GM18502 (cell line): ENCODE measurements at regions not wholly inside any gene's neighbourhood (a gene's known extent, or its start where the extent isn't known, plus 50 kb on each side); places are given as distances from the start of the nearest gene placed in this dataset.

Experiments
- ATAC-seq: cut with Tn5 transposase; IDR thresholded peaks from one replicate; pipeline ENCODE4 v1.9.1; 2021; ENCODE audit warnings: mild to moderate bottlenecking; ENCODE audit not compliant: unreplicated experiment, poor library complexity

GRCh38 chr4:17082186-17082585 lies 183.7 kb upstream of the LDB2 start:
- ATAC-seq: no peak

- no peak for ATAC-seq
These were observed 182.7 kb upstream of the LDB2 start for GRCh38 chr4:17081179-17081578.

DNA sequence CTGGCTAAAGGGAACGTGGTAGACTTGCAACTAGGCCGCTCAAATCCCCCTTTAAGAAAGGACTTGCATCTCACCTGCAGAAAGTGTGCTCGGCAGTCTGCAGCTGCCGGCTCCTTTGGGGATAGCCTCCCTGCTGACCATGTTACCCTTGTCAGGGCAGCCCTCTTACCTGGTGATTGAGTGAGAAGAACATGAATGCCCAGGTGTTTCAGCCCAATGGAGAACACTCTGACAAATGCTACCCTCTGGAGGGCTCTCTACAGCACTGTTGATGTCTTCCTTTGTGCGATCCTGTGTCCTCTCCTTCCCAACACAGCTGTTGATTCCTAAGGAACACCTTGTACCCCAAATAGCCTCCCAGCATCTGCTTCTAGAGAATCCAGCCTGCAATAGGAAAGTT lies 178.7 kb upstream of the LDB2 start:
- ATAC-seq: no peak

GRCh38 chr4:17072483-17072882 lies 174.0 kb upstream of the LDB2 start:
- ATAC-seq: no peak

- no peak for ATAC-seq
These were observed 170.4 kb upstream of the LDB2 start for GRCh38 chr4:17068891-17069290.

DNA sequence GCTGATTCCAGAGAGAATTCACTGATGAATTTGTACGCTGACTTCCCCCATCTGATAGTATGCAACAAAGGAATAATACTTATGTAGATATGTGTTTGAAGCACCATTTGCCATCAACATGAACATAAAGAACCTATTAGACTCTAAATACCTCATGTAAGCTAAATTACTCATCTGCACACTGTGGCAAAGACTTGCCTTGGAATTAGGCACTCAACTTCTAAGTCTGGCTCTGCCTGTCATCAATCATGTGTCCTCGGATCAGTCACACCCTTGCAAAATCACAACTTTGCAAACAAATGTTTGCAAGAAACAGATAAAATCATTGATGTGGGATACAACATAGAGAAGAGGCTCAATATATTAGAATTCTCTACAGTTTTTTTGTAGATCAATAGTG lies 169.9 kb upstream of the LDB2 start:
- no peak for ATAC-seq

DNA sequence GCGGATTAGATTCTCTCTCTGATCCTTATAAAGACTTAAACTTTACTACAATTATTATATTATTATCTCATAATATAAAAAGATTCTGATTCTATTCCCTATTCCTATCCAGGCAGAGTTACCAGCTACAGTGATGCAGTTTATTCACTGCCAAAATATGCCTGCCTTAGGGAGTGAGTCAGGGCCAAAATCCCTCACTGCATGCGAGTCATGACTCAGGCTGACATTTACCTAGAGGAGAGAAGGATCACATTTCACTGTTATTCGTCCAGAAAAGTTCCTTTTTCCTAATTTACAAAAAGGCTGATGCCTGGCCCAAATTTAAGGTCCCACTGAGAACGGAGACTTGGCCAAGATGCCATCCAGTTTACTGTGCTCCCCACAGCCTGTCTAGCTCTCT lies 168.5 kb upstream of the LDB2 start:
- no peak for ATAC-seq

DNA sequence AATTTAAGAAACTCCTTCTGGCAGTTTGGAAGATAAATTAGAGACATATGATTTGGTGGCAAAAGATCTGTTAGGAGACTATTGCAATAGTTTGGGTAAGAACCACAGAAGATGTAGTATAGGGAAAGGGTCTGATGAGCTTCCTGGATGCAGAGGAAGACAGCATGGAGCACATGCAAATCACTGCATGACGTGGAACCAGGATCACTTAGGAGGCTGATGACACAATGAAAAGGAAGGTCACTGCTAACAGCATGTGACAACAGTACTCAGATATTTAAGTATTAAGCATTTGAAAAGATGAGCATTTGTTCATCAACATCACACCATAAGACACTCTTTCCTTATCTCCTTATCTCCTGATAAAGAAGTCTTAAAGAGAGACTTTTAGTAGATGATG lies 167.8 kb upstream of the LDB2 start:
- no peak for ATAC-seq

DNA sequence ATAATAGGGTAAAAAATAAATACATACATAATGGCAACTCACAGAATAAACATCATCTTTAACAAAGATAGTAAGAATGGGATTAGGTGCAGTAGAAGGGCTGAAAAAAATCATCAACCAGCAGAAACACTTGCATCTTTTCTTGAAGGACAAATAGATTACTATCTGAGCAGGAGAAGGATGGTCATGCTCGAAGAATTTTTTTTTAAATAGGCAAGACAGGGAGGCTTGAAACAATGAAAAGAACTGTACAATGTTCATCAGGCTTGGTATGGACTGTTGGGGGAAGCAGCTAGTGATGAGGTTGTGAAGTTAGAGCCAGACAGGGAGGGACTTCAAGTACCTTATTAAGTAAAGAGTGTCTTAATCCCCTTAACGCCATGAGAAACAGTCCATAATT lies 167.4 kb upstream of the LDB2 start:
- ATAC-seq: no peak

GRCh38 chr4:17064959-17065358 lies 166.5 kb upstream of the LDB2 start:
- no peak for ATAC-seq

DNA sequence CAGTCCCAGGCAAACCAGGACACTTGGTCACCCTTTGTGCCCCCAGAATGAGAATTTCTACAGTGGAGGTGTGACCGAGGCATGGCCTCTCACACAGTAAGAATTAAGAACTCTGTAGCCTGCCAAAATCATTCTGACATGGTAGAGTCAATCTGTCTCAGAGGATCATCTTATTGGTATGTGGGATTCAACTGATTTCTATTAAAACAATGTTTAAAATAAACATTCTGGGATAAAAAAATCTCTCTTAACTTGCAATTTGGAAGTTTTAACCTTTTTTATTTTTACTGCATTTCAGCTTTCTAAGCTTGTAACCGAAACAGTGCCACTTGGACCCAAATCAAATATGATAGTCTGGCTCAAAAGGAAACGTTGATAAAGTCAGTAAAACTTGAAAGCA lies 165.4 kb upstream of the LDB2 start:
- ATAC-seq: no peak

DNA sequence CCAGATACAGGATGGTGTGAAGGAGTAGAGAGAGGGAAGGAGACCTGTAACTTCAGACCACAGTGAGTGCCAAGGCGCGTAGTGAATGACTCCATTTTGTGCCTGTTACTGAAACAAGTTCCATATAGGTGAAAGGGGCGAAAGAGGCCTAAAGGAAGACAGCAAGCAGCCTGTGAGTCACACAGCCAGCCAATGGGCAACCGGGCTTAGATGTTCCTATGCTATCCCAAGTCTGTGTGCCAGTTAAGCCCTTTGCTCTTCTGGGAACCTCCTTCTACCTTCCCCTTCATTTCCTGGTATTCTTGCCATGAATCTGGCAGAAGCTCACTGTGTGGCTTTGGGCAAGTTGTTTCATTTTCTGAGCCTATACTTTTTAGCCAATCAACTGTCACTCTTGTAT lies 161.8 kb upstream of the LDB2 start:
- ATAC-seq: no peak

GRCh38 chr4:17058916-17059741 lies 160.7 kb upstream of the LDB2 start:
- no peak for ATAC-seq

DNA sequence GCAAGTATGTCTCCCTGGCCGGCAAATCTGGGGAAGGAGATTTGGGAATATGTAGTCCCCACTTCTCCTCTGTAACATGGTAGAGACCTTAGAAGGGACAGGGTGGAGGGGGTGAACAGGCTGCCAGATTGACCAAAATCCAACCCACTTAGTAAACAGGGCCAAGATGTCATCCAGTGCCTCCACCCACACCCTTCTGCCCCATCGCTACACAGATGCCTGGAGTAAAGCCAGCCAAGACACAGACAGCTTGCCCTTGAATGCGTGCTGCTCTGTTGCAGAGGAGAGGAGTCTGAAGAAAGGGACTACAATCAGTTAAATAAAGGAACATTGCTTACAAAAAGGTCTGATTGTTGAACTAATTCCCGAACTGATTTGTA lies 160.1 kb upstream of the LDB2 start:
- no peak for ATAC-seq

- ATAC-seq: no peak
These were observed 158.6 kb upstream of the LDB2 start for GRCh38 chr4:17057035-17057434.

- no peak for ATAC-seq
These were observed 157.3 kb upstream of the LDB2 start for GRCh38 chr4:17055788-17056187.

DNA sequence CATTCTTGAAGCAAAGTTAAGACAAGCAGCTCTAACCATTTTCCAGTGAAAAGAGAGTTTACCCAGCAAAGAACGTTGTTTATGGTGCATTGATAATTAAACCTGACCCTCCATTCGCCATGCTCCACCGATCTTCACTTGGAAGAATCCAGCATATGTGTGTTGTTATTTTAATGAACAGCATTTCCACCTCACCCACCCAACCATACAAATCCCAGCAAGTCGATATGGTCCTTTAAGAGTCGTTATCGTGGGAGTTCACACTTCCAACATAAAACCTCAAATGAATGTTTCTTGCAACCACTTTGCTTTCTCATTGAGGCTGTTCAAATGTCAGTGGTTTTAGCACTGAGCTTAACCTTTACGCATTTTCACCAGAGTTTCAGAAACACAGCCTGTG lies 147.4 kb upstream of the LDB2 start:
- ATAC-seq: no peak

- no peak for ATAC-seq
These were observed 140.2 kb upstream of the LDB2 start for GRCh38 chr4:17038510-17039176.

DNA sequence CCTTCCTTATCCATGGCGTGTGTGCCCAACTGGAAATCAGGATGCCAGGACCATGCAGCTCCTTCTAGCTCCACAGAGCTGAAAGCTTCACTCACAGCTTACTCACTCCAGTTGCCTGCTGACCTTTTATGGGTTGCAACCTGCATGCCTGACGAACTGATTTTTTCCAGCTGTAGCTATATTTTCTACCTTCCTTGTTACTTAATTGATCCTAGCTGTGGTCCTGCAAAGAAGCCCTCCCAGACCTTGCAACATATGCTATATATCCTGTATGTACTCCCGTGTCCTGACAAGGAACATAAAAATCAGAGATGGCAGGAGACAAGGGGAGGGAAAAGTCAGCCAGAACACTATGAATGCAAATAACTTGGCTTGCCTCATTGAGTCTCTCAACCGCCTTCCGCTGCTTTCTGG lies 135.3 kb upstream of the LDB2 start:
- ATAC-seq: no peak

DNA sequence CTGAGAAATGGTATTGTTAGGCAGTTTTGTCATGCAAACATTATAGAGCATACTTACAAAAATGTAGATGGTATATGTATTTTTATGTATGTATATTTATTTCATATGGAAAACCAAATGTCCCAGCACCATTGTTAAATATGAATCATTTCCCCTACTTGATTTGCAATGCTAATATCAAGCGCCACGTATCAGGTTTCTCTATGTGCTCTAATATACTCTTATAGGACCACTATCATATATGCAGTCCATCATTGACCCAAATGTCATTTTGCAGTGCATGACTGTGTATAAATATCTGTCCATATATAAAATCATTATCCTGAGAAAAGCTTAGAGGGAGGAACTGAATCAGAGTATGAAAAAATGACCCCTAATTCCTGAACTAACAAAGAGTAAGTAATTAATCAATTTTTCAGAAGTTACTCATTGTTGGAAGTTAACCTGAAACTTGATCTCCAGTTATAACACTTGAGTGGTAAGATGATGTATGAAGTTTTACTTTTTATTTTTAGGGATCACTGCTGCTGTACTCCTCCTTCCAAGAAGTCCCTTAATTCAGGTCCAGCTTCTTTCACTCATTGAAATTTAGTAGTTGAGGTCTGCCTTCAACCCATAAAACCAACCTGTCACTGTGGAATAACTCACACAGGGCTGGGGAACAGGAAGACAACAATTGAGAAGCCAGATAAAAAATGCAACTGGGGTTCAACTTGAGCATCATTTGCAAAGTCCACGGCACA lies 134.8 kb upstream of the LDB2 start:
- no peak for ATAC-seq

- ATAC-seq: no peak
These were observed 132.1 kb upstream of the LDB2 start for GRCh38 chr4:17030543-17030942.
